ENCODE measurements at regions not wholly inside any gene's neighbourhood (a gene's known extent, or its start where the extent isn't known, plus 50 kb on each side); places are given as distances from the start of the nearest gene placed in this dataset.
A peak's percentile ranks its signal among the peaks of the same experiment; 100 is the strongest.

GRCh38 chr4:55754754-55755350 is 64.7 kb upstream of the EXOC1L start:
- DNase-seq (ENCODE audit: low spot score) = no peak

- DNase-seq (ENCODE audit: low spot score) = no peak
These were observed 63.4 kb upstream of the EXOC1L start for GRCh38 chr4:55756208-55756607.

- DNase-seq (ENCODE audit: low spot score) = no peak
These were observed 62.1 kb upstream of the EXOC1L start for GRCh38 chr4:55757356-55757952.

- DNase-seq (ENCODE audit: low spot score) = no peak
These were observed 61.5 kb upstream of the EXOC1L start for GRCh38 chr4:55758066-55758465.

- DNase-seq (ENCODE audit: low spot score) = no peak
These were observed 61.0 kb upstream of the EXOC1L start for GRCh38 chr4:55758570-55758969.

- DNase-seq (ENCODE audit: low spot score) = no peak
These were observed 56.8 kb upstream of the EXOC1L start for GRCh38 chr4:55762819-55763218.

GRCh38 chr4:55763996-55764395 is 55.6 kb upstream of the EXOC1L start:
- DNase-seq (ENCODE audit: low spot score) = no peak

GRCh38 chr4:55765070-55765469 is 54.5 kb upstream of the EXOC1L start:
- no peak for DNase-seq (ENCODE audit: low spot score)

- DNase-seq (ENCODE audit: low spot score) = peak; percentile 44
These were observed 51.3 kb upstream of the EXOC1L start for GRCh38 chr4:55768291-55768690.

Data from AG08396 (cell line).